ENCODE measurements at regions not wholly inside any gene's neighbourhood (a gene's known extent, or its start where the extent isn't known, plus 50 kb on each side); places are given as distances from the start of the nearest gene placed in this dataset.
"Not testable (repeated sequence)": the region's sequence is repeated elsewhere in the genome, so short reads cannot be mapped to it uniquely, and the experiment has no call there.

DNA sequence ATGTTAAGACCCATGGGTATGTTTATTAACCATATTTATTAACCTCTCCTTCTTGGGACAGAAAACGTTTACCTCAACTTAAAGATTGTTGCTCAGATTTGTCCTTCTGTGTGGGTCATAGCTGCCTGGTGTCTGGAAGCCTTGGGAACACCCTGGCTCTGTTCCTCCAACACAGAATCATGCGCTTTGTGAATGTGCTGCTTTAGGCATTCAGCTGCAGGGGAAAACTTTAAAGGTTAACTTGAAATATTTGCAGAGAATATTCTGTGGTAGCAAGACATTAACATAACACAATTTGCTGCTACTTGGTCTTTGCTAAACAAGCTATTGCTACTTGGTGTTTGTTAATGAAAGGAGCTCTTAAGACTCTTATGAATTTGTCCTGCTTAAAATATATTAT lies 50.5 kb upstream of the THOC3 start:
- not testable (repeated sequence) for DNase-seq

DNA sequence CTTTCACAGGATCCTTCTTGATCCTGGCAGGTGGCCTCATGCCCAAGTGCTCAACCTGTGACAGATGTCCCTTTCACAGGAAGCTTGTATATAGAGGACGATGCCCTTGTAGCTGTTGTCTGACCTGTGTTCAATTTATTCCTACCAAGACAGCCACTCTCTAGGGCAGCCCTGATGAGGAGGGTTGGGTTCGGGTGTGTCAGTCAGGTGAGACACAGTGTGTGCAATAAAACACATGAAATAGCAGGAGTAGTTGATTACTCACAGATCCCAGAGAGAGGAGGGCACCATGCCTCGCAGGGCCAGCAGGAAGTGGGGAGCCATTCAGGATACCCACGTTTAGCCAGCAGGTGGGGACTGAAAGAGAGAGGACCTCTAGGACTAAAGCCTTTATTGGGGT lies 52.7 kb upstream of the THOC3 start:
- not testable (repeated sequence) for DNase-seq

DNA sequence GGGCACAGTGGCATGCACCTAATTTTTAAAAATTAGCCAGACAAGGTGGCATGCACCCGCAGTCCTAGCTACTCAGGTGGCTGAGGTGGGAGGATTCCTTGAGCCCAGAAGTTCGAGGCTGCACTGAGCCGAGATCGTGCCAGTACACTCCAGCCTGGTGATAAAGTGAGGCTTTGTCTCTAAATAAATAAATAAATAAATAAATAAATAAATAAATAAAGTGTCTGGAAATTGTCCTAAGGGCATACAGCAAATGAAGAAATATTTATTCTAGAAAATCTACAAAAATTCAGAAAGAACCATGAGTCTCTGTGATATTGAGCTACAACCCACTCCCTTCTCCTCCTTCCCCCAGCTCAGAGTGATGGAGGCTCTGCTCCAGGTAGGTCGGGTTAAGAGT lies 55.4 kb upstream of the THOC3 start:
- DNase-seq, result not testable (repeated sequence)

DNA sequence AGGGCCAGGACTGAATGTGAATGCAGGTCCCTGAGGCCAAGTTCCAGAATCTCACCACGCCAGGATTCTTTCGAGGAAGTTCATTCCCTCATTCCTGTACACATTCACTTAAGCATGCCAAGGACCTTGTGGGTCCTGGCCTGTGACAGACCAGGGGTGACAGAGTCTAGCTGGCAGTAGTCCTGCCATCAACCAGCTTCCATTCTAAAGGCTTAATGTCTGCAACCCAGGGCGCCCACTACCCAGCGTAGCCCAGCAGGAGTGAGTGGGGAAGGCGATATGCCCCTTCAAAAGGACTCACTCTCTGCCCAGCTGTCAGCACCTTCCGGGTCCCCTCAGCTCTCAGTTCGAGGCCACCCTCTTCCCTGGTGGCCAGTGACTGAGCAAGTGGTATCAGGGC lies 61.3 kb upstream of the THOC3 start:
- not testable (repeated sequence) for DNase-seq

DNA sequence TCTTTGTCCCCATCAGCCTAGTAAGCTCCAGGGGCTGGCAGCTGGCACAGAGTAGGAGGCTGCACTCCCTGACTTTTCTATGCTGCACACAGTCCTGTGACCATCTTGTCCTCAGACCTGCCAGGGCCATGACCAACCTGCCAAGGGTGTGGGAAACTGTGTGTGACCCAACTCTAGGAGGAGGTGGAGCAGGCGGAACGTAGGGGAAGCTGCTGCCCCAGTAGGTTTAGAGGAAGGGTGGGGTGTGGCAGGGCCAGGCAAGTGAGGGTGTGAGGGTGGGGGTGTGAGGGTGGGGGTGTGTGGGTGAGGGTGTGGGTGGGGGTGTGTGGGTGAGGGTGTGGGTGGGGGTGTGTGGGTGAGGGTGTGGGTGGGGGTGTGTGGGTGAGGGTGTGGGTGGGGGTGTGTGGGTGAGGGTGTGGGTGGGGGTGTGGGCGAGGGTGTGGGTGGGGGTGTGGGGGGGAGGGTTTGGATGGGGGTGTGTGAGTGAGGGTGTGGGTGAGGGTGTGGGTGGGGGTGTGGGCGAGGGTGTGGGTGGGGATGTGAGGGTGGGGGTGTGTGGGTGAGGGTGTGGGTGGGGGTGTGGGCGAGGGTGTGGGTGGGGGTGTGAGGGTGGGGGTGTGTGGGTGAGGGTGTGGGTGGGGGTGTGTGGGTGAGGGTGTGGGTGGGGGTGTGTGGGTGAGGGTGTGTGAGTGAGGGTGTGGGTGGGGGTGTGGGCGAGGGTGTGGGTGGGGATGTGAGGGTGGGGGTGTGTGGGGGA lies 62.4 kb upstream of the THOC3 start:
- not testable (repeated sequence) for DNase-seq

DNA sequence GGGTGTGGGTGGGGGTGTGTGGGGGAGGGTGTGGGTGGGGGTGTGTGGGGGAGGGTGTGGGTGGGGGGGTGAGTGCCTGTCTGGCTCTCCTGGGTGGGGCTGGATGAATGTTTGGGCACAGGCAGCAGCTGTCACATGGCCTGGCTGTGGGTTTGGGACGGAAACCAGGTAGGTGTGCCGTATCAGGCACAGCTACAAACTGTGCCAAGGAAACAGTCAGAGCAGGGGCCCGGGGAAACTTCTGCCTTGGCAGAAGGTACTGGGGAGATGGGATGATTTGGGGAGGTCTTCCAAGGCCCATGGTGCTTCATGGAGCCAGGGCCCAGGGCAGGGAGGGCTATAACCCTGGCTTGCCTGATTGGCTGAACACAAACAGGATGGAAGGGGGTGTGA lies 63.0 kb upstream of the THOC3 start:
- not testable (repeated sequence) for DNase-seq

DNA sequence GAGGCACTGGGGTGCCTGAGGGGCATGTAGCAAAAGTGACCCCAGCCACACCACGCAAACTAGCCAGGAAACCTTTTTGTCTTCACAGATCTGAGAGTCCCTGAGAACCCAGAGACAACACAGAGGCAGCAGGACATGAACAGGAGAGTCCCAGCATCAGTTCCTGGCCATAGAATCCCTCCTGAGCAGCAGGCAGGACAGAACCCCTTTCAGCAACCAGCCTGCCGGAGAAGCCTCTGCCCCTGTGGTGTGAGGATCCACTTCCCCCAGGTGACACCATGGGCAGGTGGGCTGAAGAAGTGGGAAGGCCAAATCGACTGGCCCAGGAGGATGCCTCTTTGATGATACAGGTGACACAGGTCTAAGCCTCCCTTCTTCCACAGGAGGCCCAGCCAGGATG lies 65.1 kb upstream of the THOC3 start:
- not testable (repeated sequence) for DNase-seq

DNA sequence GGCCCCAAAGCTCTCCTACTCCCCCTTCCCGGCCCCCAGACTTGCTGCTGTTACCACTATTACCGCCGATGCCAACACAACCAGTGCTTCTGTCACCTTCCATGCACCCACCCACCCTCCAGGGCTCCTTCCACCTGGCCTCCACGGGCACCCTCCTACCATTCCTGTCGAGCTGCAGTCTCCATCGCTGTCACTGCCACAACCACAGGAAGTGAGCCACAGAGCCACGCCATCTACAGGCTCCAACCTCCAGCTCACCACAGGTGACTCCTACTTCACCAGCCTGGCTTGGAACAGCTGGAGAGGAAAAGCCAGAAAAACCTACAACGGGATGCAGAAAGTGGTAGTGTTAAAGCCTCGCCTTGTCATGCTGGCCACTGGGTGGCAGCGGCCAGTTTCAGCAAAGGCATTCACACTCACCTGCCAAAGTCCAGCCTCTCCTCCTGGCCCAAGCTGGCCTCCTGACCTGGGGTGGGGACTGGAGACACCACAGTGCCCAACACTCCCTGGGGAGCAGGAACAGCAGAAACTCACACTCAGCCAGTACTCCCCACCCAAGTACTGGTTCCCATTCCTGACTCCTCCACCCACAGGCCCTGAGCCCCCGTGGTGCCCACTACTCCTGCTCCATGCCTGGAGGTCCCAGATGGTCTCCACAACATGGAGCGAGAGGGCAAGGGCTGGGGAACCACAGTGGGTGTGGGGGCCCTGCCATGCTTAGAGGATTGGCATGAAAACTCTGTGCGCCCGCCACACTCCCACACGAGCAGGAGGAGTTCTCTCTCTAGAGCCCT lies 66.5 kb upstream of the THOC3 start:
- not testable (repeated sequence) for DNase-seq

DNA sequence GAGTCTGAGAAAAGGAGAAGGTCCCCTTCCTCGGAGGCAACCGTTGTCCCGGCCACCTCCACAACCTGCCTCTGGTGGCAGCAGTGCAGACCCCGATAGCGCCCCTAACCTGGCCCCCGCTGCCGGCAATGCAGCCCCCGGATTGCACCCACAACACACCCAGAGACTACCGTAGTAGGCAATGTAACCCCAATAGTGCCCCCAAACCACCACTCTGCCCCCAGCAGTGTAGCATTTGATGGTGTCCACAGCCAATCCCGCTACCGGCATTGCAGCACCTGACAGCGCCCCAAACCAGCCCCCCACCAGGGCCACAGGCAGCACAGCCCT lies 67.1 kb upstream of the THOC3 start:
- not testable (repeated sequence) for DNase-seq

DNA sequence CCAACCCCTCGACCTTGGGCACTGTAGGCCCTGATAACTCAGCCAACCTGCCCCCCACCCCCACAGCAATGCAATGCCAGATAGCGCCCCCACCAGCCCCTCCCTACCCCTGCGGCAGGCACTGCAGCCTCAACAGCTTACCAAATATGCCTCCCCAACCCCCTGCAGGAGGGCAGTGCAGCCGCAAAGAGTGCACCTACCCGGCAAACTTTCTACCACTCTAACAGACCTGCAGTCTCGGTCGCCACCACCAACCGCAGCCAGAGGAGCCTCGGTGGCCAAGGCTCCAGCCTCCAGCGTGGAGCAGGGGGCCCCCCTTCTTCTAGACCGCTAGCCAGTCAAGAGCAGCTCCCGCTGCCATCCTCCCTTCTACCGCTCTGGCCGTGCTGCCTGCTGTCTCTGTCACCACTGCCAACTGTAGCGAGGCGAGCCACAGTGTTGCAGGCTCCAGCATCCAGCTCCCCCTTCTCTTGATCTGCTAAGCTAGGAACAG lies 67.7 kb upstream of the THOC3 start:
- DNase-seq, result not testable (repeated sequence)

DNA sequence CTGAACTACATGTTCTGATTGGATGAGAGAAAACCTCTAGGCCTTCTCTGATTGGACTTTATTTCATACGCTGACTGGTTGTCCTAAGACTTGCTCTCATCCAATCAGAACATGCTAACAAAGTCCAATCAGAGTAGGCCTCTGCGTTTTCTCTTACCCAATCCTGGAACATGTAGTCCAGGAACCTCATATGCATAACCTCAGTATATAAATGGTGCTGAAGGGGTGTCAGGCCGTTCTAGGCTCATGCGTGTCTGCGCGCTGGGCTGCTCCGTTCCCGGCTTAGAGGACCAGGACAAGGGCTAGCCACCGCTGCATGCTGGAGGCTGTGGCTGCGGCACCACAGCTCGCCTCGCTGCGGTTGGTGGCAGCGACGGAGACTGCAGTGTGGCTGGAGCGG lies 68.3 kb upstream of the THOC3 start:
- not testable (repeated sequence) for DNase-seq

DNA sequence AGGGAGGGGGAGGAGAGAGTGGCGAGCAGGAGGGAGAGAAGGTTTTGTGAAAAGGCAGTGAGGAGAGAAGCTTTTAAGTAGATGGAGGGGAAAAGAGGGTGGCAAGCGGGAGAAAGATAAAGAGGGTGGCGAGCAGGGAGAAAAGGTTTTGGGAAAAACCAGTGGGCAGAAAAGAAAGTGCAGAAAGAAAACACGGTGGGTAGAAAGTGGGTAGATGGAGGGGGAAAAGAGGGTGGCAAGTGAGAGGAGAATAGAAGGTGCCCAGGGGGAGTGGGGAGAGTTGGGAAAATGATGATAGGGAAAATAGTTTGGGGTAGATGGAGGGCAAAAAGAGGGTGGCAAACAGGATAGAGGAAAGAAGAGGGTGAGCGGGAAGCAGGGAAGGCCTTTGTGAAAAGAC lies 69.1 kb upstream of the THOC3 start:
- not testable (repeated sequence) for DNase-seq

DNA sequence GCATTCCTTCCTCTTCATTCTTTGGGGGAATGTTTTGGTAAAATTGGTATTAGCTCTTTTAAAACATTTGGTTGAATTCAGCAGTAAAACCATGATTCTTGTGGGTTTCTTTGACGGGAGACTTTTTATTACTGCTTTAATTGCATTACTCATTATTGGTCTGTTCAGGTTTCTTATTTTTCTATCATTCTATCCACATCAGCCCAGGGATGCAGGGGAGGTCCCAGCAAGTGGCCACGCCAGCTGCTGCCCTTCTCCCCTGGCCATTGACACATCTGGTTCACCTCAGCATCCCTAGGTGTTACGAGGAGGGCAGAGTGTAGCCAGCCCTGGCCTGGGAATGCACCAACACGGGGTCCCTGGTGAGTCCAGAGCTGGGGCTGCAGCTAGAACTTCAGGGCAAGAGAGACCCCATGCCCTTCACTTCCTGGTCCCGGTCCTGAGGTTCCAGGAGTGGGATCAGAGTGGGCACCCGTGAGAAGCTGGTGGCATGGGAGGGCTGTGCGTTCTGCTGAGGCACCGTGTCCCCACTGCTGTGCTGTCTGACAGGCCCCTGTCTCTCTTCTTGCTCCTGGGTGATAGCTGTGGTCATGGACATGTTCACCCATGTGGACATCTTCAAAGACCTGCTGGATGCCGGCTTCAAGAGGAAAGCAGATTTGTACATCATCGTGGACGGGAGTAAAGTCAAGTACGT lies 72.1 kb upstream of the THOC3 start:
- DNase-seq, result not testable (repeated sequence)

DNA sequence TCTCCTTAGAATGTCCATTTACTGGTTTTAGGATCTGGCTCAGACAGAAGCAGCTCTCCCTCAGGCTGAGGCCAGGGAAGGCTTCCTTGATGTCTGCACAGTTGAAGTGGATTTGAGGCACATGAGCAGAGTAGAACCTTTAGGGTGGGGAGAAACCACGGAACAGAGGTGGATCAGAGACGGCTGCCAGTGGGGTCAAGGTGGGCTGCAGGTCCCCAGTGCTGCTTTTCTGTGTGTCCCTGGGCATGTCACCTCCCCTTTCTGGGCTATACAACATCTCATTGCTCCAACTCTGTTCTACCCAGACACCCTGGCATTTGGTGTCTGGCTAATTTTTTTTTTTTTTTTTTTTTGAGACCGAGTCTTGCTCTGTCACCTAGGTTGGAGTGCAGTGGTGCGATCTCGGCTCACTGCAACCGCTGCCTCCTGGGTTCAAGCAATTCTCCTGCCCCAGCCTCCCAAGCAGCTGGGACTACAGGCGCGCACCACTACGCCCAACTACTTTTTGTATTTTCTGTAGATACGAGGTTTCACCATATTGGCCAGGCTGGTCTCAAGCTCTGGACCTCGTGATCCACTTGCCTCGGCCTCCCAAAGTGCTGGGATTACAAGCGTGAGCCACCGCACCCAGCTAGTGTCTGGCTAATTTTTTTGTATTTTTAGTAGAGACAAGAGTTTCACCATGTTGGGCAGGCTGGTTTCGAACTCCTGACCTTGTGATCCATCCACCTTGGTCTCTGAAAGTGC lies 73.3 kb upstream of the THOC3 start:
- DNase-seq, result not testable (repeated sequence)

DNA sequence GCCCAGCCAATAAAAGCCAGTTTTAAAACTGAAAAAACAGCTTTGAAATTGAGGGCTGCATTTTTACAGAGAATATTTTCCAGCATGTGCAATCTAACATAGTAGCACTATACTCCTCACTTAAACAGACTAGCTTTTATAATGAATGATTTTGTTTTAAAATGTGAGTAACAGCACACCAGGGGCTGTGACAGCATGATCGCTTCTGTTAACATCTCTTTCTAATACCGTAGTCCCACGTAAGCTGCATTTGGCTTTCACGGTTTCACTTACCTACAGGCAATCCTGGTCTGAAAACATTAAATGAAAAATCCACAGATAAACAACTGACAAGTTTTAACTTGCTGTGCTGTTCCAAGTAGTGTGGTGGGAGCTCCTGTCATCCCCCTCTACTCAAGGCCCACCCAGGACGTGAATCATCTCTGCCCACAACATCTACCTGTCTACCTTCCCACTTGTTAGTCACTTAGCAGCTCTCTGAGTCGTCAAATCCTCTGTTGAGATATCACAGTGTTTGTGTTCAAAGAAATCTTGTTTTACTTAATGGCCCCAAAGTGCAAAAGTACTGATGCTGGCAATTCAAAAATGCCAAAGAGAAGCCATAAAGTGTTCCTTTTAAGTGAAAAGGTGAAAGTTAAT lies 74.0 kb upstream of the THOC3 start:
- DNase-seq, result not testable (repeated sequence)

DNA sequence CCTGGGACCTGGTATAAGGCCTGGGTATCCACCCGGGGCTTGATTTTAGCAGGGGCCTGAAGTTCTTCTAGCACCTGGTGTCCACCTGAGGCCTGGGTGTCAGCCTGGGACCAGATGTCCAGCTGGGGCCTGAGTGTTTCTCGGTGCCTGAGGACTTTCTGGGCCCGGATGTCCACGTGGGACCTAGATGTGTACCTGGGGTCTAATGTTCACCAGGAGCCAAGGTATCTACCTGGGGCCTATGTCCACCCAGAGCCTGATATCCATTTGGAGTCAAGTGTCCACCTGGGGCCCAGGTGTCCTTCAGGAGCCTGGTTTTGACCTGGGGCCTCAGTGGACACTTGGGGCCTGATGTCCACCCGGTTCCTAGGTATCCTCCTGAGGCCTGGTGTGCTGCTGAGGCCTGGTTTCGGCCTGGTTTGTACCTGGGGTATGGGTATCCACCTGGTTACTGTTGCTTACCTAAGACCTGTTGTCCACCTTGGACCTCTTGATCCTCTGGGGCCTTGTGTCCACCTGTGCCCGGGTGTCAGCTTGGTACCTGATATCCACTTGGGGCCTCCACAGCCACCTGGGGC lies 75.2 kb upstream of the THOC3 start:
- not testable (repeated sequence) for DNase-seq

DNA sequence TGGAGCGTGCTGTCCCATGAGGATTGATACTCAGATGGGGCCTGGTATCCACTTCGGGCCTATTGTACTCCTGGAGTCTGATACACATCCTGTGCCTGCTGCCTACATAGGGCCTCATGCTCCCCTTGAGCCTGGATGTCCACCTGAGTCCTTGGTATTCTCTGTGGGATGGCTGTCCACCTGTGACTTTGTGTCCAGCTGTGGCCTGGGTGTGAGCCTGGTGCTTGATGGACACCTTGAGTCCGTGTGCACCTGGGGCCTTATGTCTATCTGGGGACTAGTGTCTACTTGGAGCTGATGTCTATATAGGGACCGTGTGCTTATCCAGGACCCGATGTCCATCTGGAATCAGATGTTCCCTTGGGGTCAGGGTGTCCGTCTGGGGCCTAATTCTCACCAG lies 75.9 kb upstream of the THOC3 start:
- DNase-seq, result not testable (repeated sequence)

DNA sequence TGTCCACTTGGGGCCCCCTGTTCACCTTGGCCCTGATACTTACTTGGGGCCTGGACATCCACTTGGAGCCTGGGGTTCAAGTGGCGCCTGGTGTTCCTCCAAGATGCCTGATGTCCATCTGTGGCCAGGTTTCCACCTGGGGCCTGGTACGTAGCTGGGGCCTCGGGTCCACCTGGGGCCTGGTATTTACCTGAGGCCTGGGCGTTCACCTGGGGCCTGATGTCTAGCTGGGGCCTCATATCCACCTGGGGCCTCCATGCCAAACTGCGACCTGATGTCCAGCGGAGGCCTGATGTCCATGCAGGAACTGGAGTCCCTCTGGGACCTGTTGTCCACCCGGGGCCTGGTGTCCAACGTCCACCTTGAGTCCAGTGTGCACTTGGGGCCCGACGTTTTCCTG lies 76.3 kb upstream of the THOC3 start:
- DNase-seq, result not testable (repeated sequence)

DNA sequence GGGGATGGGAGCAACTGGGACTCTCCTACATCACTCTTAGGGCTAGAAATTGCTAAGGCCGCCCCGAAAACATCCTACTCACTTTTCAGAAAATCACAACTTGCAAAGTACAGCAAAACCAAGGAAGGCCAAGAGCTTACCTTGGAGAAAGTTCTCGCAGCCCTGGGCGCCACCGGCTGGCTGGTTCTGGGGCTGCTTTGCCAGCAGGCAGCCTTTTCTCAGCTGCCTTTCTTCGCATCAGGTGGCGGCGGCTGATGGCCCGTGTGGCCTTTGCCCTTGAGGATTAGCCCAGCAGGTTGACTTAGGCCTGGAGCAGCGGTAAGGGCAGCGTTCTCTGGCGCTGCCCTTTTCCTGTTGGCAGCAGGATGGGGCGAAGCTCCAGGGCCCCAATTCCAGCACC lies 77.3 kb upstream of the THOC3 start:
- DNase-seq, result not testable (repeated sequence)

DNA sequence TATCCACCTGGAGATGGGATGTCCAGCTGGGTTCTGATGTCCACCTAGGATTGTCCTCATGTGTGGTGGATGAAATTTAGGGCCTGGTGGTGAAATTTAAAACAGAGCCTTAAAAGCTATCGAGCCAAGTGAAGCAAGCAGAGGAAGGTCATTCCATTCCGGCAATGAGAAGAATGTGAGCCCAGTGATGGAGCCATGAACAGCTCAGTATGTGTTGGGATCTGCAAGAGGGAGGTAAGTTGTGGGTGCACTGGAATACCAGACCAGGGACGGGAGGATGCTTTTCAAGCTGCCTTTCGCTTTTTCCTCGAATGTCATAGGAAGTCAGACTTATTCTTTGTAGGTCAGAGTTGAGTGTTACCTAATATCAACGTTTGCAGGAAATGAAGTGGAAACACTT lies 80.6 kb upstream of the THOC3 start:
- DNase-seq, result not testable (repeated sequence)

DNA sequence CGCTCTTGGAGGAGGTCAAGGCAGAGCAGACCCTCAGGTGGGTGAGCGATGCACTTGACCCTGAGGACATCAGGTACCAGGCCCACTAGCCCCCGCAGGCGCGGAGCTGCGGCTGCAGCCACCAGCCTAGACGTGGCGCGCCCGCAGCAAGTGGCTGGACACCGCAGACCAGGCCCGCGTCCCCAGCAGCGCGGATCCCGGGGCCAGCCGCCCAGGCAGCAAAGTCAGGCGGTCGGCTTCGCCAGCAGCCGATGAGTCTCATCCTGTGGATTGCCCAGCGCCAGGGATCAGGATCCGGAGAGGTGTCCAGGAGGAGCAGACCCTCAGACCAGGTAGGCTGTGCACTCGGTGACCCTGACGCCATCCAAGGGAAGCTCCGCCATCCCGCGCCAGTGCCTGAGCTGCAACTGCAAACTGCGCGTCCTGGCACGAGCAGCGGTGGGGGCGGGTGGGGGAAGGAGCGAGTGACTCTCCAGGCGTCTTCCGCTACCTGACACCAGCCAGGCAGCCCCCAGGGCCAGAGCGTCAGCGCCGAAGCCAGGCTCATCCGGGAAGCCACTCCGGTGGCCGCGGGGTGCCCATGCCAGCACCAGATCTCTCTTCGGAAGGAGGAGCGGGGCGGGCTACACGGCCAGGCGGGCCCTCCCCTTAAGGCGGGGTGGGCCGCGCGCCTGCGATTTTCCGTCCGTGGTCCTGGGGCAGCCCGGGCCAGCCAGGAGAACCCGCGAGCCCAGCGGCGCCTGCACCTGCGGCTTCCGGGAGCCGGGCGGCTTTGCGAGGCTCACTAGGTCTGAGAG lies 92.6 kb upstream of the THOC3 start:
- not testable (repeated sequence) for DNase-seq
